PC-3 (cell line): ENCODE measurements at regions not wholly inside any gene's neighbourhood (a gene's known extent, or its start where the extent isn't known, plus 50 kb on each side); places are given as distances from the start of the nearest gene placed in this dataset.

Source experiments
- ATAC-seq: fragments of 200-7000 bp; cut with Tn5 transposase; 2 replicates; pipeline ENCODE4 v1.9.1; 2020; ENCODE audit warnings: mild to moderate bottlenecking, moderate library complexity
- BruUV-seq: library from RNA; stranded (reverse); fragments of 400-500 nt; replicated peaks from 2 replicates; lab custom pipeline; 2021; lab: Mats Ljungman, UMichigan
- CTCF ChIA-PET: fragments of 300-600 bp; sonication (Branson Sonifier 250); formaldehyde crosslinking; loops from one replicate; lab custom pipeline; 2022; ENCODE audit warnings: antibody characterized with exemption; lab: Charles Lee
- POLR2A ChIA-PET: fragments of 300-600 bp; sonication (Branson Sonifier 250); formaldehyde crosslinking; loops from one replicate; lab custom pipeline; 2022; ENCODE audit warnings: antibody characterized with exemption; ENCODE audit not compliant: unreplicated experiment; lab: Charles Lee
- DNase-seq: peaks from one replicate; pipeline ENCODE4 v3.0.0-alpha.2; 2015
- H2AFZ ChIP-seq: fragments of 300-600 bp; sonication (generic); 2 replicates; pipeline ENCODE4 v1.6.0; 2016; ENCODE audit warnings: antibody characterized with exemption, low read length
- H3F3A ChIP-seq: fragments of 300-600 bp; sonication (generic); one replicate; pipeline ENCODE4 v1.6.0; 2017; ENCODE audit warnings: antibody characterized with exemption, low read length, control low read depth, mild to moderate bottlenecking; ENCODE audit not compliant: unreplicated experiment
- H3K27ac ChIP-seq: fragments of 300-600 bp; sonication (generic); 2 replicates; pipeline ENCODE4 v1.5.1; 2016; ENCODE audit warnings: mild to moderate bottlenecking, low read length
- H3K27me3 ChIP-seq: fragments of 300-600 bp; sonication (generic); 2 replicates; pipeline ENCODE4 v1.6.1; 2016; ENCODE audit warnings: low read length, mixed read lengths
- H3K36me3 ChIP-seq: fragments of 300-600 bp; sonication (generic); 2 replicates; pipeline ENCODE4 v1.6.1; 2016; ENCODE audit warnings: low read depth, mixed run types, low read length, mixed read lengths
- H3K4me1 ChIP-seq: fragments of 300-600 bp; sonication (generic); 2 replicates; pipeline ENCODE4 v1.5.1; 2016; ENCODE audit warnings: low read length; ENCODE audit not compliant: insufficient read depth
- H3K4me2 ChIP-seq: fragments of 300-600 bp; sonication (generic); 2 replicates; pipeline ENCODE4 v1.6.0; 2016; ENCODE audit warnings: low read length
- H3K4me3 ChIP-seq: fragments of 300-600 bp; sonication (generic); 2 replicates; pipeline ENCODE4 v1.5.1; 2016; ENCODE audit warnings: mild to moderate bottlenecking, low read length, mixed read lengths
- H3K79me2 ChIP-seq: fragments of 300-600 bp; sonication (generic); 2 replicates; pipeline ENCODE4 v1.6.1; 2017; ENCODE audit warnings: low read length, mixed read lengths
- H3K9ac ChIP-seq: fragments of 300-600 bp; sonication (generic); 2 replicates; pipeline ENCODE4 v1.6.0; 2016; ENCODE audit warnings: mild to moderate bottlenecking, low read length
- H3K9me2 ChIP-seq: fragments of 300-600 bp; sonication (generic); replicated peaks from 2 replicates; pipeline ENCODE4 v1.6.1; 2016; ENCODE audit warnings: mixed run types, low read length, mixed read lengths
- H3K9me3 ChIP-seq: fragments of 300-600 bp; sonication (generic); 2 replicates; pipeline ENCODE4 v1.6.1; 2016; ENCODE audit warnings: low read length, mixed read lengths
- H4K20me1 ChIP-seq: fragments of 300-600 bp; sonication (generic); 2 replicates; pipeline ENCODE4 v1.6.1; 2016; ENCODE audit warnings: low read length, mixed read lengths
- EZH2 ChIP-seq: fragments of 300-600 bp; sonication (generic); IDR thresholded peaks from one replicate; pipeline ENCODE4 v1.6.1; 2017; ENCODE audit warnings: antibody characterized with exemption, mild to moderate bottlenecking, low read length; ENCODE audit not compliant: unreplicated experiment
- EZH2phosphoT487 ChIP-seq: fragments of 300-600 bp; sonication (generic); IDR thresholded peaks from 2 replicates; pipeline ENCODE4 v1.6.1; 2018; ENCODE audit warnings: mild to moderate bottlenecking, antibody characterized with exemption, low read length, borderline replicate concordance
- intact Hi-C: fragments of 100-400 bp; cut with micrococcal nuclease; formaldehyde crosslinking; loops from 2 replicates; pipeline ENCODE4 v1.9.0; 2023
- TF ChIP-seq, protein P1 (sequence below): fragments of 300-600 bp; sonication (generic); conservative IDR thresholded peaks from 2 replicates; pipeline ENCODE4 v1.5.1; 2017; ENCODE audit warnings: antibody characterized with exemption, low read depth, mild to moderate bottlenecking, low read length

- no peaks in the 10 kb centered on the region for H3K36me3 ChIP-seq
- H3K27me3 ChIP-seq: no peaks in the 10 kb centered on the region
- no peaks in the 10 kb centered on the region for H3K79me2 ChIP-seq
- no peak overlapping the region for H3K4me3 ChIP-seq
- H3K9me3 ChIP-seq: no peaks in the 10 kb centered on the region
- POLR2A ChIA-PET: no interaction called here
- intact Hi-C loops: no loop called here
- H3F3A ChIP-seq: no peaks in the 10 kb centered on the region
- CTCF ChIA-PET: no interaction called here
- no TSS peak for BruUV-seq
- DNase-seq (no peak), ATAC-seq (no peak)
- H3K4me1 ChIP-seq: no peaks in the 10 kb centered on the region
- no peak overlapping the region for H3K27ac ChIP-seq
- H3K9me2 ChIP-seq: no peaks in the 10 kb centered on the region
- no peak for TF ChIP-seq EZH2phosphoT487
- no peak for TF ChIP-seq EZH2
- TF ChIP-seq, protein P1, sequence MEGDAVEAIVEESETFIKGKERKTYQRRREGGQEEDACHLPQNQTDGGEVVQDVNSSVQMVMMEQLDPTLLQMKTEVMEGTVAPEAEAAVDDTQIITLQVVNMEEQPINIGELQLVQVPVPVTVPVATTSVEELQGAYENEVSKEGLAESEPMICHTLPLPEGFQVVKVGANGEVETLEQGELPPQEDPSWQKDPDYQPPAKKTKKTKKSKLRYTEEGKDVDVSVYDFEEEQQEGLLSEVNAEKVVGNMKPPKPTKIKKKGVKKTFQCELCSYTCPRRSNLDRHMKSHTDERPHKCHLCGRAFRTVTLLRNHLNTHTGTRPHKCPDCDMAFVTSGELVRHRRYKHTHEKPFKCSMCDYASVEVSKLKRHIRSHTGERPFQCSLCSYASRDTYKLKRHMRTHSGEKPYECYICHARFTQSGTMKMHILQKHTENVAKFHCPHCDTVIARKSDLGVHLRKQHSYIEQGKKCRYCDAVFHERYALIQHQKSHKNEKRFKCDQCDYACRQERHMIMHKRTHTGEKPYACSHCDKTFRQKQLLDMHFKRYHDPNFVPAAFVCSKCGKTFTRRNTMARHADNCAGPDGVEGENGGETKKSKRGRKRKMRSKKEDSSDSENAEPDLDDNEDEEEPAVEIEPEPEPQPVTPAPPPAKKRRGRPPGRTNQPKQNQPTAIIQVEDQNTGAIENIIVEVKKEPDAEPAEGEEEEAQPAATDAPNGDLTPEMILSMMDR: no peak
- no peak overlapping the region for H3K9ac ChIP-seq
- H3K4me2 ChIP-seq: no peak overlapping the region
- H2AFZ ChIP-seq: no peak overlapping the region
- no peaks in the 10 kb centered on the region for H4K20me1 ChIP-seq
Observed at GRCh38 chr9:8158574-8158973, 359.0 kb upstream of the DMAC1 start.

DNA sequence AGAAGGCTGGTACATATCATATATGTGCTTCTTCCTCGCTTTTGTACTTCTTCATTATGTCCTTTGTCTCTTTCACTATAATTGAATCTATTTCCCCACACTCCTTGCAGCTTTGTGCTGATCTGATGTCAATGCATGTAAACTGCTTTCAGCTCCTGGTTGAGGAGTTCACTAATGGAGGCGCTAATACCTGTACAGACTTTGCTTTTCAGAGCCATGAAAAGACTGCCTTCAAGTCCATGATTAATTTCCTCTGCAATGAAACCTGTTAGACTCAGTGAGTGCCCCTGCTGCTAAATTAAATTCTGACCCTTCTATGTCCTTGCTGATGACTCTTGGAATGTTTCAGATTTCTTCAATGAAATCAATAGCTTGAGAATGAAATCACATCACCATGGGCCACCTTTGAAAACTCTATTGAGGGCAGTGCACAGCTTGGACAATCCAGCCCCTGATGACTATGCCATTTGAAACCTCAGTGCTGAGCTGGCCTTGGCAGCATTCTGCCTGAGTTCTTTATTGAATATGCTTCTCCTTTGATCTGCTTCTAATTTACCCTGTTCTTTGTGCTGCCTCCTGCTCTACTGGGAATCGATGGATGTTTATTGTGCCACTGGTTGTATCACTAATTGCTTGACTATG lies 358.2 kb upstream of the DMAC1 start:
- H3K9me3 ChIP-seq: no peaks in the 10 kb centered on the region
- H3K4me3 ChIP-seq: no peak overlapping the region
- no peaks in the 10 kb centered on the region for H3K4me1 ChIP-seq
- no peaks in the 10 kb centered on the region for H3F3A ChIP-seq
- no peak overlapping the region for H3K9ac ChIP-seq
- no peaks in the 10 kb centered on the region for H3K79me2 ChIP-seq
- H3K4me2 ChIP-seq: no peak overlapping the region
- ChIA-PET CTCF (no interaction called here), POLR2A (no interaction called here)
- H3K27ac ChIP-seq: no peak overlapping the region
- ATAC-seq (no peak), DNase-seq (no peak)
- TF ChIP-seq, protein P1: no peak
- no peak for TF ChIP-seq EZH2phosphoT487
- no peak for TF ChIP-seq EZH2
- no peaks in the 10 kb centered on the region for H4K20me1 ChIP-seq
- no TSS peak for BruUV-seq
- no peaks in the 10 kb centered on the region for H3K36me3 ChIP-seq
- H2AFZ ChIP-seq: no peak overlapping the region
- no peaks in the 10 kb centered on the region for H3K9me2 ChIP-seq
- no peaks in the 10 kb centered on the region for H3K27me3 ChIP-seq
- intact Hi-C loops: no loop called here

GRCh38 chr9:8156346-8156745 lies 356.8 kb upstream of the DMAC1 start:
- TF ChIP-seq, protein P1: no peak
- no peak for TF ChIP-seq EZH2
- TF ChIP-seq EZH2phosphoT487: no peak
- Histone ChIP-seq H3K27ac (no peak overlapping the region), H4K20me1 (no peaks in the 10 kb centered on the region), H3K36me3 (no peaks in the 10 kb centered on the region), H3K4me2 (no peak overlapping the region), H3K4me3 (no peak overlapping the region), H3K9me2 (no peaks in the 10 kb centered on the region), H3K9me3 (no peaks in the 10 kb centered on the region), H3K9ac (no peak overlapping the region), H2AFZ (no peak overlapping the region), H3K79me2 (no peaks in the 10 kb centered on the region), H3F3A (no peaks in the 10 kb centered on the region), H3K4me1 (no peaks in the 10 kb centered on the region), H3K27me3 (no peaks in the 10 kb centered on the region)
- DNase-seq (no peak), ATAC-seq (no peak)
- CTCF ChIA-PET: no interaction called here
- POLR2A ChIA-PET: no interaction called here
- intact Hi-C loops: no loop called here
- BruUV-seq: no TSS peak
